Neural progenitor cell (in vitro differentiated cells): ENCODE measurements at regions not wholly inside any gene's neighbourhood (a gene's known extent, or its start where the extent isn't known, plus 50 kb on each side); places are given as distances from the start of the nearest gene placed in this dataset.

ENCODE experiments used
- DNase-seq: peaks from one replicate; pipeline ENCODE4 v3.0.0-alpha.2; 2016; ENCODE audit warnings: low spot score
- H2AFZ ChIP-seq: fragments of 200-600 bp; sonication (generic); replicated peaks from 2 replicates; pipeline ENCODE4 v1.6.1; 2016; ENCODE audit warnings: antibody characterized with exemption
- H3F3A ChIP-seq: fragments of 200-600 bp; sonication (generic); 2 replicates; pipeline ENCODE4 v1.6.1; 2016; ENCODE audit warnings: antibody characterized with exemption, low read depth
- H3K27ac ChIP-seq: fragments of 200-600 bp; sonication (generic); 2 replicates; pipeline ENCODE4 v1.5.1; 2016; ENCODE audit warnings: mild to moderate bottlenecking
- H3K27me3 ChIP-seq: fragments of 200-600 bp; sonication (generic); 2 replicates; pipeline ENCODE4 v1.6.1; 2016; ENCODE audit warnings: mild to moderate bottlenecking, moderate library complexity
- H3K36me3 ChIP-seq: fragments of 200-600 bp; sonication (generic); 2 replicates; pipeline ENCODE4 v1.5.1; 2016
- H3K4me1 ChIP-seq: fragments of 200-600 bp; sonication (generic); 2 replicates; pipeline ENCODE4 v1.6.1; 2016; ENCODE audit warnings: mixed run types
- H3K4me2 ChIP-seq: fragments of 200-600 bp; sonication (generic); 2 replicates; pipeline ENCODE4 v1.6.1; 2016
- H3K4me3 ChIP-seq: fragments of 200-600 bp; sonication (generic); 2 replicates; pipeline ENCODE4 v1.5.1; 2016
- H3K79me2 ChIP-seq: fragments of 200-600 bp; sonication (generic); 2 replicates; pipeline ENCODE4 v1.6.1; 2016; ENCODE audit warnings: low read depth
- H3K9ac ChIP-seq: fragments of 200-600 bp; sonication (generic); 2 replicates; pipeline ENCODE4 v1.6.1; 2016
- H3K9me3 ChIP-seq: fragments of 200-600 bp; sonication (generic); 2 replicates; pipeline ENCODE4 v1.5.1; 2016; ENCODE audit warnings: low read depth
- H4K20me1 ChIP-seq: fragments of 200-600 bp; sonication (generic); 2 replicates; pipeline ENCODE4 v1.6.1; 2016; ENCODE audit warnings: low read depth
- H3K27ac Mint-ChIP-seq: 3 replicates; pipeline ENCODE4 v1.8.0; 2021; ENCODE audit warnings: mixed read lengths
- H3K27me3 Mint-ChIP-seq: 2 replicates; pipeline ENCODE4 v1.8.0; 2022; ENCODE audit warnings: low read depth, mild to moderate bottlenecking, inconsistent platforms, moderate library complexity, mixed read lengths; ENCODE audit not compliant: insufficient read depth
- H3K36me3 Mint-ChIP-seq: 3 replicates; pipeline ENCODE4 v1.8.0; 2021; ENCODE audit warnings: mixed read lengths
- H3K4me1 Mint-ChIP-seq: 3 replicates; pipeline ENCODE4 v1.8.0; 2021; ENCODE audit warnings: mixed read lengths
- H3K4me3 Mint-ChIP-seq: 3 replicates; pipeline ENCODE4 v1.8.0; 2021; ENCODE audit warnings: mild to moderate bottlenecking, moderate library complexity, mixed read lengths
- H3K9me3 Mint-ChIP-seq: 3 replicates; pipeline ENCODE4 v1.8.0; 2020; ENCODE audit warnings: mixed read lengths
- EZH2 ChIP-seq: fragments of 200-600 bp; sonication (generic); IDR thresholded peaks from 2 replicates; pipeline ENCODE4 v1.6.1; 2017; ENCODE audit warnings: antibody characterized with exemption, mild to moderate bottlenecking, moderate library complexity
- EZH2phosphoT487 ChIP-seq: fragments of 200-600 bp; sonication (generic); IDR thresholded peaks from 2 replicates; pipeline ENCODE4 v1.6.1; 2017; ENCODE audit warnings: antibody characterized with exemption
- TF ChIP-seq, protein P1 (sequence below): fragments of 200-600 bp; sonication (generic); IDR thresholded peaks from 2 replicates; pipeline ENCODE4 v1.5.1; 2017; ENCODE audit warnings: antibody characterized with exemption, mild to moderate bottlenecking

DNA sequence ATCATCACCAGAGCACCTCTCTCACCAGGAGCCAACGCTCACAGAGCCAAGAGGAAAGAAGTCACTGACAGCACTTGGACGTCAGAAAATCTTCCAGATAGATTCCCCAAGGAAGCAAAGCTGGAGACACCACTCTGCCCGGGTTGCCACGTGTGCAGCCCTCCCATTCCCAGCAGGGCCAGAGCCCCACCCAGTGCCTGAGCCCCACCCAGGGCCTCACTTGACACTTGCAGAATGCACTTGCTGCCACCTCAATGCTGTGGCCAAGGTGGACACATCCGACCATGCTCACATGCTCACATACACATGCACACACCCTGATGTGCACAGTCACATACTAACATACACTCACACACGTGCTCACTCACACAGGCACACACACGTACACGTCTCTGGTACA is 240.7 kb downstream of the RBFOX3 start:
- H3K4me2 ChIP-seq, result no peak overlapping the region
- H3F3A ChIP-seq, result no peaks in the 10 kb centered on the region
- Mint-ChIP-seq H3K27ac (no peak overlapping the region), H3K27me3 (peaks cover 26% of the 10 kb centered on the region), H3K4me3 (no peak overlapping the region), H3K9me3 (no peaks in the 10 kb centered on the region), H3K36me3 (no peaks in the 10 kb centered on the region), H3K4me1 (peaks cover 14% of the 10 kb centered on the region)
- H3K27ac ChIP-seq, result no peak overlapping the region
- H3K9ac ChIP-seq, result no peak overlapping the region
- no peaks in the 10 kb centered on the region for H4K20me1 ChIP-seq
- no peak for DNase-seq
- H3K4me1 ChIP-seq, result peaks cover 18% of the 10 kb centered on the region
- H2AFZ ChIP-seq, result no peak overlapping the region
- no peaks in the 10 kb centered on the region for H3K9me3 ChIP-seq
- no peak overlapping the region for H3K4me3 ChIP-seq
- no peaks in the 10 kb centered on the region for H3K36me3 ChIP-seq
- TF ChIP-seq EZH2, result no peak
- TF ChIP-seq EZH2phosphoT487, result no peak
- TF ChIP-seq, protein P1, sequence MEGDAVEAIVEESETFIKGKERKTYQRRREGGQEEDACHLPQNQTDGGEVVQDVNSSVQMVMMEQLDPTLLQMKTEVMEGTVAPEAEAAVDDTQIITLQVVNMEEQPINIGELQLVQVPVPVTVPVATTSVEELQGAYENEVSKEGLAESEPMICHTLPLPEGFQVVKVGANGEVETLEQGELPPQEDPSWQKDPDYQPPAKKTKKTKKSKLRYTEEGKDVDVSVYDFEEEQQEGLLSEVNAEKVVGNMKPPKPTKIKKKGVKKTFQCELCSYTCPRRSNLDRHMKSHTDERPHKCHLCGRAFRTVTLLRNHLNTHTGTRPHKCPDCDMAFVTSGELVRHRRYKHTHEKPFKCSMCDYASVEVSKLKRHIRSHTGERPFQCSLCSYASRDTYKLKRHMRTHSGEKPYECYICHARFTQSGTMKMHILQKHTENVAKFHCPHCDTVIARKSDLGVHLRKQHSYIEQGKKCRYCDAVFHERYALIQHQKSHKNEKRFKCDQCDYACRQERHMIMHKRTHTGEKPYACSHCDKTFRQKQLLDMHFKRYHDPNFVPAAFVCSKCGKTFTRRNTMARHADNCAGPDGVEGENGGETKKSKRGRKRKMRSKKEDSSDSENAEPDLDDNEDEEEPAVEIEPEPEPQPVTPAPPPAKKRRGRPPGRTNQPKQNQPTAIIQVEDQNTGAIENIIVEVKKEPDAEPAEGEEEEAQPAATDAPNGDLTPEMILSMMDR, result no peak
- H3K79me2 ChIP-seq, result no peaks in the 10 kb centered on the region
- H3K27me3 ChIP-seq, result no peaks in the 10 kb centered on the region

DNA sequence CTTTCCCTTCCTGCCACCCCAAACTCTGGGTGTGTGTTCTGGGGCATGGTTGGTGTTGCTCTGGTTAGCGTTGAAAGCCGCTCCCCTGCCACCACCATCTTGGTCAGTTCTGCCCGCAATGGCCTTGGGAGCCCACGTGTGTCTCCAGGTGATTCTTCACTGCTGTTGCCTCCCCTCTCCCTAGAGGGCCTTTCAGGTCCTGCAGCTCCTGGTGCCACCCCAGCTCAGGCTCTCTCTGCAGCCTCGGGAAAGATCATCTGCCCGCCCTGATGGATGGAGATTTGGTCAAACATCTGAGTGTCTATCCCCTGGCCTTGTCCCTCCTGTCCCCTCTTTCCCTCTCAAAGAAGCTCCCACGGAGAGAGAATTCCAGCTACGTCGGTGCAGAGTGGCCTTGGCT is 241.3 kb downstream of the RBFOX3 start:
- Mint-ChIP-seq H3K36me3 (no peaks in the 10 kb centered on the region), H3K27me3 (peaks cover 23% of the 10 kb centered on the region), H3K9me3 (no peaks in the 10 kb centered on the region), H3K4me1 (peaks cover 11% of the 10 kb centered on the region), H3K27ac (no peak overlapping the region), H3K4me3 (no peak overlapping the region)
- Histone ChIP-seq H3K36me3 (no peaks in the 10 kb centered on the region), H3F3A (no peaks in the 10 kb centered on the region), H3K27me3 (no peaks in the 10 kb centered on the region), H3K4me3 (no peak overlapping the region), H3K79me2 (no peaks in the 10 kb centered on the region), H4K20me1 (no peaks in the 10 kb centered on the region), H3K4me2 (no peak overlapping the region), H3K9ac (no peak overlapping the region), H3K27ac (no peak overlapping the region), H2AFZ (no peak overlapping the region), H3K4me1 (peaks cover 14% of the 10 kb centered on the region), H3K9me3 (no peaks in the 10 kb centered on the region)
- DNase-seq, result no peak
- TF ChIP-seq EZH2 (no peak), EZH2phosphoT487 (no peak)
- TF ChIP-seq, protein P1, result no peak

DNA sequence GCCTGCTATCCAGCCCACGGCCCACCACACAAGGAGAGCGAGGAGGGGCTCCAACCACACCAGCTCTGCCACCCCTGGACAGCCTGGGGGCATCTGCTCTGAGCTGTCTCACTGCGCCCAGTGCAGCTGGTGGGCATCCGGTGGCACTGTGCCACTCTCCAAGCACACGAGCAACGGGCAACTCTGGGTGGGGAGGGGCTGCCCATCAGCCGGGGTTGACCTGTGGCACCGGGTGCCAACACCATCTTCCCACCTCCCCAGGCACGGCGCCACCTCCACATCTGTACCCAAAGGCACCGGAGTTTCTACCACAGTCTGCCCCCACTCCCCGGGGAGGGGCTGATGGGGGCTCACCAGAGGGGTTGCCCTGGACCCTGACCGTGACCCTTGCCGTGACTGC is 241.8 kb downstream of the RBFOX3 start:
- H3K27me3 ChIP-seq, result no peaks in the 10 kb centered on the region
- peaks cover 9% of the 10 kb centered on the region for H3K4me1 Mint-ChIP-seq
- no peaks in the 10 kb centered on the region for H3K36me3 Mint-ChIP-seq
- H3K4me3 Mint-ChIP-seq, result no peak overlapping the region
- H3K79me2 ChIP-seq, result no peaks in the 10 kb centered on the region
- TF ChIP-seq EZH2 (no peak), EZH2phosphoT487 (no peak)
- TF ChIP-seq, protein P1, result no peak
- no peaks in the 10 kb centered on the region for H3F3A ChIP-seq
- no peak overlapping the region for H3K27ac ChIP-seq
- no peak overlapping the region for H3K9ac ChIP-seq
- peaks cover 27% of the 10 kb centered on the region for H3K27me3 Mint-ChIP-seq
- H3K9me3 Mint-ChIP-seq, result no peaks in the 10 kb centered on the region
- H4K20me1 ChIP-seq, result no peaks in the 10 kb centered on the region
- no peak overlapping the region for H3K27ac Mint-ChIP-seq
- DNase-seq, result no peak
- H2AFZ ChIP-seq, result no peak overlapping the region
- no peaks in the 10 kb centered on the region for H3K9me3 ChIP-seq
- peaks cover 8% of the 10 kb centered on the region for H3K4me1 ChIP-seq
- H3K4me3 ChIP-seq, result no peak overlapping the region
- H3K36me3 ChIP-seq, result no peaks in the 10 kb centered on the region
- no peak overlapping the region for H3K4me2 ChIP-seq

DNA sequence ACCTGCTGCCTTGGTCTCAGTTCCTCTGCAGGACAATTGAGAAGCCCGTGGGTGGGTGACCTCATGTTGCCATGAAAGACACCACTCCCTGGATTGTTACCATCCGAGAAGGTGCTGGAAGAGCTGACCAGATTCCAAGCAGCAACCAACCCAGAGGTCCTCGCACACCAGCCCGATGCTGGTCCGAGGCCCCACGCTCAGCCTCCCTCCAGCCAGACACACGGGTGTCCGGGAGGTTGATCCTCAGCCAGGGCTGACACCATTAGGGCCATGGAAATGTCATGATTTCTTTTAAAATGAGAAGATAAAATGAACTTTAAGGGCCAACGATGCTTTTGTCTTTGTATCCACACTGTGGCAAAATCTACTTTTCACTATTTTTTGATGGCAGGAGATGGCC is 242.3 kb downstream of the RBFOX3 start:
- Mint-ChIP-seq H3K9me3 (no peaks in the 10 kb centered on the region), H3K4me3 (no peak overlapping the region), H3K4me1 (peaks cover 8% of the 10 kb centered on the region), H3K27me3 (peaks cover 26% of the 10 kb centered on the region), H3K27ac (no peak overlapping the region), H3K36me3 (no peaks in the 10 kb centered on the region)
- Histone ChIP-seq H3K4me1 (peaks cover 5% of the 10 kb centered on the region), H2AFZ (no peak overlapping the region), H3K4me2 (no peak overlapping the region), H3K9me3 (no peaks in the 10 kb centered on the region), H3K27me3 (no peaks in the 10 kb centered on the region), H3K27ac (no peak overlapping the region), H3K36me3 (no peaks in the 10 kb centered on the region), H3K9ac (no peak overlapping the region), H4K20me1 (no peaks in the 10 kb centered on the region), H3F3A (no peaks in the 10 kb centered on the region), H3K4me3 (no peak overlapping the region), H3K79me2 (no peaks in the 10 kb centered on the region)
- TF ChIP-seq, protein P1, result no peak
- TF ChIP-seq EZH2phosphoT487 (no peak), EZH2 (no peak)
- no peak for DNase-seq
